ENCODE measurements at regions not wholly inside any gene's neighbourhood (a gene's known extent, or its start where the extent isn't known, plus 50 kb on each side); places are given as distances from the start of the nearest gene placed in this dataset.

DNA sequence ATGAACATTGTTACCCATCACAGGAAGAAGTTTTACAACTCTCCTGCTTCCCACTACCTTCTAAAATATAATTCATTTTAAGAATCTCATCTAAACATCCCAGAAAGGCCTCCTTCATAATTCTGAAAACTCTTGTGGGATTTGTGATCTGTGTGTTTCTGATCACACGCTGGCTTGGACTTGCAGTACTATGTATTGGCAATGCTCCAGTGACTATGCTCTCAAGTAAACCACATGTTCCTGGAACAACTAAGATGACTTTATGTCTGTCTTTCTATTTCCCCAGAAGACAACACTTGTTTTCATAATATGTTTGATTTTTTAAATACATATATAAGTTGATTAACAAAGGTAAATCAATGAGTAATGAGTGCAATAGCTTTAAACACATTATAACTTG lies 376.6 kb upstream of the NETO1 start:
- no TSS peak for BruUV-seq (replicated peaks)
- H3K4me3 ChIP-seq (replicated peaks in 1 of 2; ENCODE audit: low read depth in 1 of 2, low read length in 2 of 2), result no peak overlapping the region
- ChIA-PET CTCF (no interaction called here), RAD21 (ENCODE audit: low non-redundant PET in 1 of 2, low total read pairs in 2 of 2, uncharacterized antibody in 2 of 2, unreplicated experiment in 2 of 2) (no interaction called here), POLR2A (no interaction called here)
- no peak overlapping the region for H3K9ac ChIP-seq (ENCODE audit: low read length)
- no peaks in the 10 kb centered on the region for H3K9me2 ChIP-seq (ENCODE audit: insufficient read depth)
- no peaks in the 10 kb centered on the region for H3K79me2 ChIP-seq (ENCODE audit: insufficient read depth, low read length)
- no peak overlapping the region for H2AFZ ChIP-seq (ENCODE audit: low read depth, low read length, poor library complexity, severe bottlenecking)
- H3K4me2 ChIP-seq (ENCODE audit: low read length), result no peak overlapping the region
- intact Hi-C loops (cut with micrococcal nuclease), result no loop called here
- peaks cover 5 to 12% of the 10 kb centered on the region in 2 experiments; a peak in 2 of 4 replicates for H3K9me3 ChIP-seq (ENCODE audit: control insufficient read depth in 1 of 2, insufficient read depth in 1 of 2, low read depth in 1 of 2, low read length in 2 of 2)
- no peak for DNase-seq (ENCODE audit: low read depth, low spot score)
- H3K27ac ChIP-seq (ENCODE audit: low read depth, low read length), result no peak overlapping the region
- TF ChIP-seq CBX3 (IDR thresholded peaks at IDR 0.05; ENCODE audit: low read depth) (no peak), POLR2AphosphoS5 (IDR thresholded peaks at IDR 0.05; ENCODE audit: low read depth, low read length) (no peak), CEBPB (IDR thresholded peaks at IDR 0.05; ENCODE audit: low read depth) (no peak), RAD21 (IDR thresholded peaks at IDR 0.05; ENCODE audit: low read depth) (no peak), EZH2phosphoT487 (IDR thresholded peaks at IDR 0.05; ENCODE audit: borderline replicate concordance) (no peak), ELF1 (IDR thresholded peaks at IDR 0.05; ENCODE audit: borderline replicate concordance, low read depth) (no peak), FOSL1 (IDR thresholded peaks at IDR 0.05; ENCODE audit: low read depth) (no peak), ZFX (IDR thresholded peaks at IDR 0.05) (no peak), TCF7L2 (IDR thresholded peaks at IDR 0.05; ENCODE audit: borderline replicate concordance, extremely low read depth, insufficient read depth, insufficient read length) (no peak), EGR1 (IDR thresholded peaks at IDR 0.05; ENCODE audit: low read depth) (no peak), EZH2 (IDR thresholded peaks at IDR 0.05) (no peak)
- TF ChIP-seq, protein P1, sequence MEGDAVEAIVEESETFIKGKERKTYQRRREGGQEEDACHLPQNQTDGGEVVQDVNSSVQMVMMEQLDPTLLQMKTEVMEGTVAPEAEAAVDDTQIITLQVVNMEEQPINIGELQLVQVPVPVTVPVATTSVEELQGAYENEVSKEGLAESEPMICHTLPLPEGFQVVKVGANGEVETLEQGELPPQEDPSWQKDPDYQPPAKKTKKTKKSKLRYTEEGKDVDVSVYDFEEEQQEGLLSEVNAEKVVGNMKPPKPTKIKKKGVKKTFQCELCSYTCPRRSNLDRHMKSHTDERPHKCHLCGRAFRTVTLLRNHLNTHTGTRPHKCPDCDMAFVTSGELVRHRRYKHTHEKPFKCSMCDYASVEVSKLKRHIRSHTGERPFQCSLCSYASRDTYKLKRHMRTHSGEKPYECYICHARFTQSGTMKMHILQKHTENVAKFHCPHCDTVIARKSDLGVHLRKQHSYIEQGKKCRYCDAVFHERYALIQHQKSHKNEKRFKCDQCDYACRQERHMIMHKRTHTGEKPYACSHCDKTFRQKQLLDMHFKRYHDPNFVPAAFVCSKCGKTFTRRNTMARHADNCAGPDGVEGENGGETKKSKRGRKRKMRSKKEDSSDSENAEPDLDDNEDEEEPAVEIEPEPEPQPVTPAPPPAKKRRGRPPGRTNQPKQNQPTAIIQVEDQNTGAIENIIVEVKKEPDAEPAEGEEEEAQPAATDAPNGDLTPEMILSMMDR (IDR thresholded peaks at IDR 0.05 in 2 of 3, conservative IDR thresholded peaks at IDR 0.05 in 1 of 3; ENCODE audit: borderline replicate concordance in 1 of 3, insufficient read depth in 1 of 3, low read depth in 2 of 3, low read length in 2 of 3), result no peak
- TF ChIP-seq, protein P2, sequence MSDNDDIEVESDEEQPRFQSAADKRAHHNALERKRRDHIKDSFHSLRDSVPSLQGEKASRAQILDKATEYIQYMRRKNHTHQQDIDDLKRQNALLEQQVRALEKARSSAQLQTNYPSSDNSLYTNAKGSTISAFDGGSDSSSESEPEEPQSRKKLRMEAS (IDR thresholded peaks at IDR 0.05), result no peak
- TF ChIP-seq, protein P3, sequence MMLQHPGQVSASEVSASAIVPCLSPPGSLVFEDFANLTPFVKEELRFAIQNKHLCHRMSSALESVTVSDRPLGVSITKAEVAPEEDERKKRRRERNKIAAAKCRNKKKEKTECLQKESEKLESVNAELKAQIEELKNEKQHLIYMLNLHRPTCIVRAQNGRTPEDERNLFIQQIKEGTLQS (IDR thresholded peaks at IDR 0.05), result no peak
- TF ChIP-seq, protein P4, sequence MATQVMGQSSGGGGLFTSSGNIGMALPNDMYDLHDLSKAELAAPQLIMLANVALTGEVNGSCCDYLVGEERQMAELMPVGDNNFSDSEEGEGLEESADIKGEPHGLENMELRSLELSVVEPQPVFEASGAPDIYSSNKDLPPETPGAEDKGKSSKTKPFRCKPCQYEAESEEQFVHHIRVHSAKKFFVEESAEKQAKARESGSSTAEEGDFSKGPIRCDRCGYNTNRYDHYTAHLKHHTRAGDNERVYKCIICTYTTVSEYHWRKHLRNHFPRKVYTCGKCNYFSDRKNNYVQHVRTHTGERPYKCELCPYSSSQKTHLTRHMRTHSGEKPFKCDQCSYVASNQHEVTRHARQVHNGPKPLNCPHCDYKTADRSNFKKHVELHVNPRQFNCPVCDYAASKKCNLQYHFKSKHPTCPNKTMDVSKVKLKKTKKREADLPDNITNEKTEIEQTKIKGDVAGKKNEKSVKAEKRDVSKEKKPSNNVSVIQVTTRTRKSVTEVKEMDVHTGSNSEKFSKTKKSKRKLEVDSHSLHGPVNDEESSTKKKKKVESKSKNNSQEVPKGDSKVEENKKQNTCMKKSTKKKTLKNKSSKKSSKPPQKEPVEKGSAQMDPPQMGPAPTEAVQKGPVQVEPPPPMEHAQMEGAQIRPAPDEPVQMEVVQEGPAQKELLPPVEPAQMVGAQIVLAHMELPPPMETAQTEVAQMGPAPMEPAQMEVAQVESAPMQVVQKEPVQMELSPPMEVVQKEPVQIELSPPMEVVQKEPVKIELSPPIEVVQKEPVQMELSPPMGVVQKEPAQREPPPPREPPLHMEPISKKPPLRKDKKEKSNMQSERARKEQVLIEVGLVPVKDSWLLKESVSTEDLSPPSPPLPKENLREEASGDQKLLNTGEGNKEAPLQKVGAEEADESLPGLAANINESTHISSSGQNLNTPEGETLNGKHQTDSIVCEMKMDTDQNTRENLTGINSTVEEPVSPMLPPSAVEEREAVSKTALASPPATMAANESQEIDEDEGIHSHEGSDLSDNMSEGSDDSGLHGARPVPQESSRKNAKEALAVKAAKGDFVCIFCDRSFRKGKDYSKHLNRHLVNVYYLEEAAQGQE (IDR thresholded peaks at IDR 0.05; ENCODE audit: low read depth), result no peak
- H4K20me1 ChIP-seq (ENCODE audit: insufficient read depth), result no peaks in the 10 kb centered on the region
- no peaks in the 10 kb centered on the region for H3K36me3 ChIP-seq (ENCODE audit: control insufficient read depth in 1 of 2, insufficient read depth in 2 of 2, low read length in 2 of 2)
- no peaks in the 10 kb centered on the region for H3K27me3 ChIP-seq (ENCODE audit: insufficient read depth, low read length)
- no peak for ATAC-seq
- no peaks in the 10 kb centered on the region for H3K4me1 ChIP-seq (ENCODE audit: control insufficient read depth in 1 of 2, insufficient read depth in 2 of 2, low read length in 2 of 2)
